ENCODE measurements at regions not wholly inside any gene's neighbourhood (a gene's known extent, or its start where the extent isn't known, plus 50 kb on each side); places are given as distances from the start of the nearest gene placed in this dataset. TPM values are rescaled to one million over a fixed set of nuclear protein-coding genes. Genes with fewer than 3 reads are reported as not detected.

DNA sequence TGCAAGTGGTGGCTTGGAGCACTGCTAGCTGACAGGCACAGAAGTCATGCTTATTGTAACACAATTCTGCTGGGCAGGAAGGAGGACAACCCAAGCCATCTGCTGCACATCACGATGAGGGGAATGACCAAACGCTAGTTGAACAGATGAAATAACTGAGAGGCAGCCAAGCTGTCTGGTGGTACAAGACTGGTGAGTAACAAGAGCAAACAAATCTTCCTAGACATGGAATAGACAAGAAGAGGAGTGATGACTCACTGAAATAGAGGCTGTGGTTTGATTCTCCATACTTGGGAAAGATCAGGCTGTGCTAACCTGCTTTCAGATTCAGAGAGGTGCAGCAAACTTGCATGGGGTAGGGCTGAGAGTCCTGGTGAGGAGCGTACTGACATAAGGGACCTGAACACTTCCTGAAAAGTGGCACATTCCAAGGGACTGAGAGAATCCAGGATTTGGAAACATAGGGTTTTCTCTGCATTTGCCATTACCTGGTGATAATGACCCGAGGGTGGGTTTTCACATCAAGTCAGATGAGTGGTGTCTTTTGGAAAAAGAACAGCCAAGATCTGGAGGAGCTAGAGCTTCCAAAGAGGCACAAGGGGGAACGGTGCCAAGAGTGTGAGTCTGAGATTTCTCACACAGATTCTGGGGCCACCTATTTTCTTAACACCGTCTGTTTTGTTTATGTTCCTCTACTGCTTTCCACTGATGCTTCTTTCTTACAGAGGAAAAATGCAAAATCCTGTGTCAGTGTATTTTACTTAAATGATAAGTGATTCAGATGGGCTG lies 60.0 kb downstream of the PRL start:
- no peak overlapping the region for H3K27ac ChIP-seq (ENCODE audit: low read depth in 1 of 2, low read length in 2 of 2)
- DNase-seq (ENCODE audit: low spot score) = no peak
- H3K36me3 ChIP-seq (ENCODE audit: control insufficient read depth in 4 of 4, insufficient read depth in 3 of 4, low read depth in 1 of 4, low read length in 3 of 4) = no peaks in the 10 kb centered on the region
- no peaks in the 10 kb centered on the region for H3K4me1 ChIP-seq (ENCODE audit: control insufficient read depth in 4 of 4, insufficient read depth in 4 of 4, low read length in 3 of 4)
- no peak overlapping the region for H3K9ac ChIP-seq (ENCODE audit: low read depth in 1 of 2, low read length in 2 of 2)
- H3K4me3 ChIP-seq (ENCODE audit: low read depth in 1 of 3, low read length in 3 of 3) = no peak overlapping the region
- 63% methylated on average over 6 of the region's 6 CpGs for WGBS
- TF ChIP-seq SP1 (IDR thresholded peaks at IDR 0.05) = no peak
- TF ChIP-seq, protein P1, sequence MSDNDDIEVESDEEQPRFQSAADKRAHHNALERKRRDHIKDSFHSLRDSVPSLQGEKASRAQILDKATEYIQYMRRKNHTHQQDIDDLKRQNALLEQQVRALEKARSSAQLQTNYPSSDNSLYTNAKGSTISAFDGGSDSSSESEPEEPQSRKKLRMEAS (IDR thresholded peaks at IDR 0.05) = no peak
- TF ChIP-seq GABPA (IDR thresholded peaks at IDR 0.05 in 1 of 2, conservative IDR thresholded peaks at IDR 0.05 in 1 of 2) = no peak
- TF ChIP-seq, protein P2, sequence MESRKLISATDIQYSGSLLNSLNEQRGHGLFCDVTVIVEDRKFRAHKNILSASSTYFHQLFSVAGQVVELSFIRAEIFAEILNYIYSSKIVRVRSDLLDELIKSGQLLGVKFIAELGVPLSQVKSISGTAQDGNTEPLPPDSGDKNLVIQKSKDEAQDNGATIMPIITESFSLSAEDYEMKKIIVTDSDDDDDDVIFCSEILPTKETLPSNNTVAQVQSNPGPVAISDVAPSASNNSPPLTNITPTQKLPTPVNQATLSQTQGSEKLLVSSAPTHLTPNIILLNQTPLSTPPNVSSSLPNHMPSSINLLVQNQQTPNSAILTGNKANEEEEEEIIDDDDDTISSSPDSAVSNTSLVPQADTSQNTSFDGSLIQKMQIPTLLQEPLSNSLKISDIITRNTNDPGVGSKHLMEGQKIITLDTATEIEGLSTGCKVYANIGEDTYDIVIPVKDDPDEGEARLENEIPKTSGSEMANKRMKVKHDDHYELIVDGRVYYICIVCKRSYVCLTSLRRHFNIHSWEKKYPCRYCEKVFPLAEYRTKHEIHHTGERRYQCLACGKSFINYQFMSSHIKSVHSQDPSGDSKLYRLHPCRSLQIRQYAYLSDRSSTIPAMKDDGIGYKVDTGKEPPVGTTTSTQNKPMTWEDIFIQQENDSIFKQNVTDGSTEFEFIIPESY (IDR thresholded peaks at IDR 0.05) = no peak
- H3K27me3 ChIP-seq (ENCODE audit: control insufficient read depth in 4 of 4, insufficient read depth in 4 of 4, low read length in 3 of 4) = no peaks in the 10 kb centered on the region
- no peaks in the 10 kb centered on the region for H3K9me3 ChIP-seq (ENCODE audit: control insufficient read depth in 4 of 4, low read length in 3 of 4)

Small RNA genes in the stretch of these regions (small RNA-seq; reads per million reads assigned to genes)
- not detected for gene AL136313.1
